MG63 (cell line): ENCODE measurements at regions not wholly inside any gene's neighbourhood (a gene's known extent, or its start where the extent isn't known, plus 50 kb on each side); places are given as distances from the start of the nearest gene placed in this dataset.
"Not testable (repeated sequence)": the region's sequence is repeated elsewhere in the genome, so short reads cannot be mapped to it uniquely, and the experiment has no call there.

Experiments
- DNase-seq: peaks from one replicate; pipeline ENCODE4 v3.0.0-alpha.2; 2020
- H3K27me3 ChIP-seq: fragments of 250-450 bp; sonication (Bioruptor Pico); 2 replicates; pipeline ENCODE4 v1.5.1; 2020; ENCODE audit warnings: mild to moderate bottlenecking, moderate library complexity
- H3K36me3 ChIP-seq: fragments of 250-450 bp; sonication (Bioruptor Pico); 2 replicates; pipeline ENCODE4 v1.5.1; 2020; ENCODE audit warnings: mild to moderate bottlenecking, moderate library complexity
- H3K4me3 ChIP-seq: fragments of 250-450 bp; sonication (Bioruptor Pico); 2 replicates; pipeline ENCODE4 v1.5.1; 2020; ENCODE audit warnings: mild to moderate bottlenecking, moderate library complexity
- H3K9me3 ChIP-seq: fragments of 250-450 bp; sonication (Bioruptor Pico); 2 replicates; pipeline ENCODE4 v1.5.1; 2020; ENCODE audit warnings: mild to moderate bottlenecking, moderate library complexity

GRCh38 chr7:81321949-81322348 is 403.1 kb upstream of the SEMA3C start:
- Histone ChIP-seq H3K36me3 (no peaks in the 10 kb centered on the region), H3K9me3 (no peaks in the 10 kb centered on the region), H3K27me3 (no peaks in the 10 kb centered on the region), H3K4me3 (no peak overlapping the region)
- no peak for DNase-seq

- Histone ChIP-seq H3K36me3 (no peaks in the 10 kb centered on the region), H3K4me3 (no peak overlapping the region), H3K27me3 (no peaks in the 10 kb centered on the region), H3K9me3 (no peaks in the 10 kb centered on the region)
- DNase-seq: no peak
Measured at GRCh38 chr7:81317741-81318140, 398.9 kb upstream of the SEMA3C start.

GRCh38 chr7:81308643-81309322 is 389.9 kb upstream of the SEMA3C start:
- no peak for DNase-seq
- Histone ChIP-seq H3K27me3 (no peaks in the 10 kb centered on the region), H3K4me3 (no peak overlapping the region), H3K9me3 (0 out of 2 replicates have a peak, but pooled peaks cover 2% of the 10 kb centered on the region), H3K36me3 (no peaks in the 10 kb centered on the region)

- no peak for DNase-seq
- Histone ChIP-seq H3K4me3 (no peak overlapping the region), H3K9me3 (no peaks in the 10 kb centered on the region), H3K36me3 (no peaks in the 10 kb centered on the region), H3K27me3 (no peaks in the 10 kb centered on the region)
Measured at GRCh38 chr7:81301815-81302214, 383.0 kb upstream of the SEMA3C start.

- H3K9me3 ChIP-seq: no peaks in the 10 kb centered on the region
- H3K27me3 ChIP-seq: no peaks in the 10 kb centered on the region
- no peak overlapping the region for H3K4me3 ChIP-seq
- DNase-seq: no peak
- H3K36me3 ChIP-seq: no peaks in the 10 kb centered on the region
Measured at GRCh38 chr7:81300753-81301152, 381.9 kb upstream of the SEMA3C start.

- DNase-seq: no peak
- Histone ChIP-seq H3K9me3 (no peaks in the 10 kb centered on the region), H3K4me3 (no peak overlapping the region), H3K36me3 (no peaks in the 10 kb centered on the region), H3K27me3 (no peaks in the 10 kb centered on the region)
Measured at GRCh38 chr7:81299711-81300110, 380.9 kb upstream of the SEMA3C start.

- Histone ChIP-seq H3K9me3 (no peaks in the 10 kb centered on the region), H3K4me3 (no peak overlapping the region), H3K36me3 (no peaks in the 10 kb centered on the region), H3K27me3 (no peaks in the 10 kb centered on the region)
- peak; percentile 62 for DNase-seq
Measured at GRCh38 chr7:81298951-81299666, 380.3 kb upstream of the SEMA3C start.

- Histone ChIP-seq H3K9me3 (no peaks in the 10 kb centered on the region), H3K4me3 (no peak overlapping the region), H3K36me3 (no peaks in the 10 kb centered on the region), H3K27me3 (no peaks in the 10 kb centered on the region)
- no peak for DNase-seq
Measured at GRCh38 chr7:81297317-81297716, 378.5 kb upstream of the SEMA3C start.

GRCh38 chr7:81296726-81297125 is 377.9 kb upstream of the SEMA3C start:
- no peak for DNase-seq

GRCh38 chr7:81294897-81295515 is 376.2 kb upstream of the SEMA3C start:
- H3K4me3 ChIP-seq: no peak overlapping the region

More at GRCh38 chr7:81296726-81297125, 377.9 kb upstream of the SEMA3C start:
- Histone ChIP-seq H3K27me3 (no peaks in the 10 kb centered on the region), H3K9me3 (no peaks in the 10 kb centered on the region), H3K36me3 (no peaks in the 10 kb centered on the region), H3K4me3 (no peak overlapping the region)

GRCh38 chr7:81293806-81294205 is 375.0 kb upstream of the SEMA3C start:
- no peaks in the 10 kb centered on the region for H3K9me3 ChIP-seq
- no peaks in the 10 kb centered on the region for H3K27me3 ChIP-seq
- H3K4me3 ChIP-seq: no peak overlapping the region
- DNase-seq: no peak
- H3K36me3 ChIP-seq: no peaks in the 10 kb centered on the region

More at GRCh38 chr7:81294897-81295515, 376.2 kb upstream of the SEMA3C start:
- H3K27me3 ChIP-seq: no peaks in the 10 kb centered on the region
- DNase-seq: no peak
- no peaks in the 10 kb centered on the region for H3K36me3 ChIP-seq
- no peaks in the 10 kb centered on the region for H3K9me3 ChIP-seq

- not testable (repeated sequence) for H3K4me3 ChIP-seq, H3K9me3 ChIP-seq, H3K36me3 ChIP-seq, DNase-seq, H3K27me3 ChIP-seq
Measured at GRCh38 chr7:81286754-81287153, 367.9 kb upstream of the SEMA3C start.

GRCh38 chr7:81285142-81285871 is 366.5 kb upstream of the SEMA3C start:
- no peaks in the 10 kb centered on the region for H3K27me3 ChIP-seq

GRCh38 chr7:81284576-81284975 is 365.7 kb upstream of the SEMA3C start:
- H3K4me3 ChIP-seq: no peak overlapping the region
- no peak for DNase-seq
- H3K27me3 ChIP-seq: no peaks in the 10 kb centered on the region

More at GRCh38 chr7:81285142-81285871, 366.5 kb upstream of the SEMA3C start:
- Histone ChIP-seq H3K4me3 (no peak overlapping the region), H3K36me3 (no peaks in the 10 kb centered on the region), H3K9me3 (no peaks in the 10 kb centered on the region)
- no peak for DNase-seq

GRCh38 chr7:81280531-81280930 is 361.7 kb upstream of the SEMA3C start:
- H3K9me3 ChIP-seq: no peaks in the 10 kb centered on the region
- no peak for DNase-seq
- H3K27me3 ChIP-seq: no peaks in the 10 kb centered on the region
- no peaks in the 10 kb centered on the region for H3K36me3 ChIP-seq
- no peak overlapping the region for H3K4me3 ChIP-seq

More at GRCh38 chr7:81284576-81284975, 365.7 kb upstream of the SEMA3C start:
- no peaks in the 10 kb centered on the region for H3K36me3 ChIP-seq
- H3K9me3 ChIP-seq: no peaks in the 10 kb centered on the region

- Histone ChIP-seq H3K36me3 (no peaks in the 10 kb centered on the region), H3K9me3 (no peaks in the 10 kb centered on the region), H3K27me3 (no peaks in the 10 kb centered on the region), H3K4me3 (no peak overlapping the region)
- no peak for DNase-seq
Measured at GRCh38 chr7:81277691-81278090, 358.8 kb upstream of the SEMA3C start.
